GM21423 (cell line): ENCODE measurements at regions not wholly inside any gene's neighbourhood (a gene's known extent, or its start where the extent isn't known, plus 50 kb on each side); places are given as distances from the start of the nearest gene placed in this dataset.
"Not testable (repeated sequence)": the region's sequence is repeated elsewhere in the genome, so short reads cannot be mapped to it uniquely, and the experiment has no call there.

ENCODE experiments used
- ATAC-seq: cut with Tn5 transposase; IDR thresholded peaks from one replicate; pipeline ENCODE4 v1.9.1; 2021; ENCODE audit warnings: mild to moderate bottlenecking, moderate library complexity; ENCODE audit not compliant: unreplicated experiment

- not testable (repeated sequence) for ATAC-seq
These were observed 1997.5 kb upstream of the RAG2 start for GRCh38 chr11:38595359-38596016.

- ATAC-seq = no peak
These were observed 1996.9 kb upstream of the RAG2 start for GRCh38 chr11:38594895-38595294.

GRCh38 chr11:38593649-38594048, 1995.6 kb upstream of the RAG2 start:
- no peak for ATAC-seq

- ATAC-seq = no peak
These were observed 1984.7 kb upstream of the RAG2 start for GRCh38 chr11:38582756-38583155.

- no peak for ATAC-seq
These were observed 1984.1 kb upstream of the RAG2 start for GRCh38 chr11:38582151-38582550.

DNA sequence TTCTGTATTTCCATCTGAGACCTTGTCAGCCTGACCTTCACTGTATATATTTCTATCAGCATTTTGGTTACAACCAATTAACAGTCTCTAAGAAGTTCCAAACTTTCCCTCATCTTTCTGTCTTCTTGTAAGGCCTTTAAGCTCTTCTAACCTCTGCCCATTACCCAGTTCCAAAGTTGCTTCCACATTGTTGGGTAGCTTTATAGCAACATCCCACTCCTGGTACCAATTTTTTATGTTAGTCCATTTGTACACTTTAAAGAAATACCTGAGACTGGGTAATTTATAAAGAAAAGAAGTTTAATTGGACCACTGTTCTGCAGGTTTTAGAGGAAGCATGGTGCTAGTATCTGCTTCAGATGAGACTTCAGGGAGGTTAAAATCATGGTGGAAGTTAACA, 1979.7 kb upstream of the RAG2 start:
- no peak for ATAC-seq

GRCh38 chr11:38562562-38562961, 1964.5 kb upstream of the RAG2 start:
- ATAC-seq = no peak

DNA sequence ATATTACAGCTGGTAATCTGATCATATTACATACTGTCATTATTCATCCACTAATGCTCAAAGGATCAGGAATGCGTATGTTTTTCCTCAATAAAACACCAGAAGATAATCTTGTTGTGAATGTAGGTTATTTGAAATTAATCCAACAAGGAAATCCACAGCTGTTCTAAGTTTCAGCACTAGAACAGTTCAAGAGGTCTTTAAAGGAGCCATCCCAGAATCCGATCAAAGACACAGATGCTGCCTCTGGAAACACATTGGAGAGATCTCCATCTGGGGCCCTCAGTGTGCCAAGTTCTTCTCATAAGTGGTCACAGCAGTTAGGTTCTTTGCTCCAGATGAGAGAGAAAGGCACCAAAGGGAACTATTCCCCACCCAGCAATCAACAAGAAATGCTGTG, 1955.1 kb upstream of the RAG2 start:
- no peak for ATAC-seq

DNA sequence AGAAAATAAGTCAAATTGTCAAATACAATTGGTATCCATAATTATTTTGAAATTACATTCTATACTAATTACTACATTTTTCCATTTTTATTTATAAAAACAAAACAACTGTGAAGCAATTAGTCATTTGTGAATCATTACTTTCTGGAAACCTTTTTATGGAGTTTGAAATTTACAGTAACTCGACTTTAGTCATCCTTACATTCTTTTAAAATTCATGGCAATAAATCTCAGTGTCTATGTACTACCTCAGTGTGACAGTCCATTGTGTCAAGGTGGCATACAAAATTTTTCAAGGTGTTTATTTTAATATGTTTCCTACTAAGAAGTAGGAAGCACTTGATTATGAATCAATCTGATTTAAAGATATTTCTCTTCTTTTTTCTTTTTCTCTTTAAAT, 1949.4 kb upstream of the RAG2 start:
- ATAC-seq = no peak

DNA sequence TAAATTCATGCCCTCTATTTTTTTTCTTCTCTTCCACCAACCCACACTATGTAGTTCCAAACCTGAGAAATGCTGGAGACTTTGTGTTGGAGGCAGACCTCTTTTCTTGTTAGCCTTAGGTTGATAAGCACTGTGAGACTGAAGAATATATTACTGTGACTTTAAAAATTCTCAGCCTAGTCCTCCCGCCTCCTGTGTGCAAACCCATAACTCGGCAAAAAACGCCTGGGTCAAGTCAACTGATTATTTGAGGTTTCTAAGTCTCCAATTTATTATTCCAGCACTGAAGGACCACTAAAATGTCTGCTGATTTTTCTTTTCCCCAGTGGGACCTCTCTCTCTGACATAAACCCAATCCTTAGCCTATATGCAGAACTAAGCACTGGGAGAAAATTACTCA, 1946.0 kb upstream of the RAG2 start:
- ATAC-seq = no peak

GRCh38 chr11:38543311-38543710, 1945.3 kb upstream of the RAG2 start:
- ATAC-seq = no peak

DNA sequence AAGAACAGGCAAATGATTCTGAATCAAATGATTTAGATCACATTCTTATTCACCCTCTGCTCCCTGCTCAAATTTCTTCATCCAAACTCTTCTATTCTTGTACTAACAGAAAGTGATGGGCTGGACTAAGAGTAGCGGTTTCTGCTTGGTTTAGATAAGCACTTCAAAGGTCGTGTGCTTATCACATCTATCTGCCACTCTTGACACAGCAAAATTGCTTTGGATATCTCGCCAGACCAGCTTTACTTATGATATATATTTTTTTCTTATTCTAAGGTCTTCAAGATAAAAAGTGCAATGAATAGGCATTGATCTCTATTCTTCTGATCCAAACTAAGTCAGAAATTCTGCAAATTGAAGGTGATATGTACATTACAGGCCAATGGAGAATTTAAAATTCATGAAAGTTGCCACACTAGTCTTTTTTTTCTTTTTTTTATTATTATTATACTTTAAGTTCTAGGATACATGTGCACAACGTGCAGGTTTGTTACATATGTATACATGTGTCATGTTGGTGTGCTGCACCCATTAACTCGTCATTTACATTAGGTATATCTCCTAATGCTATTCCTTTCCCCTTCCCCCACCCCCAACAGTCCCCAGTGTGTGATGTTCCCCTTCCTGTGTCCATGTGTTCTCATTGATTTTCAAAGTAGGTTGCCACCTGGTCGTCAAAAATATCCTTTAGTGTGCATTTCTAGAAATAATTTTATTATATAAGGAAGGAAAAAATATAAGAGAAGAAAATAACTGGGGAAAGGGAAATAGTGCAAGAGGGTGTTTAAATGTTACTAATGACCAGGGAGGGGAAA, 1941.0 kb upstream of the RAG2 start:
- ATAC-seq = no peak

DNA sequence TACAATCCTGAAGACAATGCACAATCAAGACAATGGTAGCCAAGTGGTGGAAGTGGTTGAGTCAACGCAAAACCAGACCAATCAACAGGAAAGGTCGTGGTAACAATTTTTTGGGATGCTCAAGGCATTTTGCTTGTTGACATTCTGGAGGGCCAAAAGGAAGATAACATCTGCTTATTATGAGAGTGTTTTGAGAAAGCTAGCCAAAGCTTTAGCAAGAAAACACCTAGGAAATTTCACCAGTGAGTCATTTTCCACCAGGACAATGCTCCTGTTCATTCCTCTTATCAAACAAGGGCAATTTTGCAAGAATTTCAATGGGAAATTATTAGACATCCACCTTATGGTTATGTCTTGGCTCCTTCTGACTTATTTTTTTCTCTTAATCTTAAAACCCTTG, 1932.2 kb upstream of the RAG2 start:
- no peak for ATAC-seq

DNA sequence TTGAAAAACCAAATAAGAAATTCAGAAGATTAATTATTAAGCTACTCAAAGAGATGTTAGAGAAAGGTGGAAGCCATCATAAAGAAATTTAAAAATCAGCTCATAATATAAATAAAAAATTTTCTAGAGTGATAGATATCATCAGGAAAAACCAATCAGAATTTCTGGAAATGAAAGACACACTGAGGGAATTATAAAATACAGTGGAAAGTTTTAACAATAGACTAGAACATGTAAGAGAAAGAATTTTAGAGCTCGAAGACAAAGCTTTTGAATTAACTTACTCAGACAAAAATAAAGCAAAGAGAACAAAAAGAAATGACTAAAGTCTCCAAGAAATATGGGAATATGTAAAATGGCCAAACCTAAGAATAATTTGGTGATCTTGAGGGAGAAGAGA, 1926.9 kb upstream of the RAG2 start:
- ATAC-seq = no peak

GRCh38 chr11:38517991-38518390, 1920.0 kb upstream of the RAG2 start:
- ATAC-seq = no peak

- not testable (repeated sequence) for ATAC-seq
These were observed 1914.8 kb upstream of the RAG2 start for GRCh38 chr11:38512830-38513229.

DNA sequence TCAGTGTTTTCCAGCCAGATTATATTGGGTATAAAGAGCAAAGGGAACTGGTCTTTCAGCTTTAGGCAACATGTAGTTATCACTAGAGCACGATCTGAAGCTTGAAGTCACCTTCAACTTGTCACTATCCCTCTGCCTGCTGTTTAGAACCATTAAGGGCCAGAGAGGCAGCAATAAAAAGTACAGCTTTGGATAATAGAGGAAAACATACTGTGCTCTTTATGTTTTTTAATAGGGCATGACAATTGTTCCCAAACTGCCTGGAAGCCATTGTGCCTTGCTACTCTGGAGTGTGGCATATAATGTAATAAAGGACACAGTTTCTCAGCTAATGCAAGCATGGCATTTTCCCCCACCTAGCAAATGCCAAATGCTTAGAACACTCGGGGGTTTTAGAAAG, 1912.0 kb upstream of the RAG2 start:
- no peak for ATAC-seq

DNA sequence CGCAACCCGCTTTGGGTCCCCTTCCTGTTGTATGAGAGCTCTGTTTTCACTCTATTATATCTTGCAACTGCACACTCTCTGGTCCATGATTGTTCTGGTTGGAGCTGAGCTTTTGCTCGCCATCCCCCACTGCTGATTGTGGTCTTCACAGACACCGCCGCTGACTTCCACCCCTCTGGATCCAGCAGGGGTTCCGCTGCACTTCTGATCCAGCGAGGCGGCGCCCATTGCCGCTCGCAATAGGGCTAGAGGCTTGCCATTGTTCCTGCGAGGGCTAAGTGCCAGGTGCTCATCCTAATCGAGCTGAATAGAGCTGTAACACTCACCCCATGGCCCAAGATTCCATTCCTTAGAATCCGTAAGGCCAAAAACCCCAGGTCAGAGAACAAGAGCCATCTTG, 1905.8 kb upstream of the RAG2 start:
- no peak for ATAC-seq

GRCh38 chr11:38498721-38499120, 1900.7 kb upstream of the RAG2 start:
- no peak for ATAC-seq

DNA sequence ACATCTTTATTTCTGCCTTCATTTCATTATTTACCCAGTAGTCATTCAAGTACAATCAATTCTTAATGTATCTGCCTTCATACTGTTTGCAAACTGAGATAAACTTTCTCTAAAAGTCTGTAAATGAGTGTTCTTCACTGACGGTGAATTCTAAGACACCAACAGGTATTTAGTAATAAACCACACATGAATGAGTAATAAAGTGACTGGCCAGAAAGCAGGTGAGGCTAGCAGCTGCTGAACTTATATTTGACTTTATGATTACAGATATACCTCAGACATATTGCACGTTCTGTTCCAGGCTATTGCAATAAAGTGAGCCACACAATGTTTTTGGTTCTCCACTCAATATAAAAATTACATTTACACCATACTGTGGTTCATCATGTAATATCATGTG, 1894.0 kb upstream of the RAG2 start:
- no peak for ATAC-seq

DNA sequence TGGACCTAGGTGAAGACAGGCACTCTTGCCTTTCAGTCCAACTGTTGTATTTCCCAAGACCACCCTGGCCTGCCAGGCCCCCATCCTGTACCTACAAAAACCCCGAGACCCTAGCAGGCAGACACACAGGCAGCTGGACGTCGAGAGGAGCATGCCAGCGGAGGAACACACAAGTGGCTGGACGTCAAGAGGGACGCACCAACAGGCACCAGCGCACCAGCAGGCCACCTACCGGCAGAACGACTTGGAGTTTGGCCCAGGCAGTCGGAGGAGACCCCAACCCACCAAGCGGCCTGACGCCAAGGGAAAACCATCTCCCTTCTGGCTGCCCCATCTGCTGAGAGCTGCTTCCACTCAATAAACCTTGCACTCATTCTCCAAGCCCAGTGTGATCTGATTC, 1883.4 kb upstream of the RAG2 start:
- no peak for ATAC-seq

- no peak for ATAC-seq
These were observed 1879.0 kb upstream of the RAG2 start for GRCh38 chr11:38476808-38477575.
